ENCODE measurements at regions not wholly inside any gene's neighbourhood (a gene's known extent, or its start where the extent isn't known, plus 50 kb on each side); places are given as distances from the start of the nearest gene placed in this dataset.

DNA sequence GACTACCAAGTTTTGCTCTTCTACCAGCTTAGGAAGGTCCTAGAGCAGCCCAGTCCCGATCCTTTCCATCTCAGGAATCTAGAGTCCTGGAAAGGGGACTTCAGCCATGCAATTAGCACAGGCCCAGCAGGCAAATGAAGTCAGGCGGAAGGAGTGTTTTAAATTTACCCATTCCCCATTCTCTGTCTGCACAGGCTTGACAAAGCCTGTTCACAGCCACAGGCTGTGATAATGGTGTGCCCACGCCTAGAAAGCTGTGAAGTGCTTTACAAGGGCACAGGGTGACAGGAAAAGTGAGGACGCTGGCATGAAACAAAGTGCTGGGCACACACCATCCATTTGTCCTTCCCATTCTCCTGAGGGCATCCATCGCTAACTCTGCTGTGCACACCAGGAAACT is 79.0 kb downstream of the PITPNM2 start:
- TF ChIP-seq POLR2AphosphoS5 (IDR thresholded peaks at IDR 0.05; ENCODE audit: low read depth, low read length) (no peak), FOXP2 (optimal IDR thresholded peaks at IDR 0.05; ENCODE audit: borderline replicate concordance, extremely low read depth, extremely low read length, insufficient read depth) (no peak), REST (IDR thresholded peaks at IDR 0.05; ENCODE audit: insufficient read depth in 1 of 2, low read depth in 2 of 2, low read length in 2 of 2) (no peak), TAF1 (IDR thresholded peaks at IDR 0.05; ENCODE audit: borderline replicate concordance, insufficient read depth, low read length) (no peak), SIN3A (IDR thresholded peaks at IDR 0.05; ENCODE audit: borderline replicate concordance, insufficient read depth, low read length) (no peak)

DNA sequence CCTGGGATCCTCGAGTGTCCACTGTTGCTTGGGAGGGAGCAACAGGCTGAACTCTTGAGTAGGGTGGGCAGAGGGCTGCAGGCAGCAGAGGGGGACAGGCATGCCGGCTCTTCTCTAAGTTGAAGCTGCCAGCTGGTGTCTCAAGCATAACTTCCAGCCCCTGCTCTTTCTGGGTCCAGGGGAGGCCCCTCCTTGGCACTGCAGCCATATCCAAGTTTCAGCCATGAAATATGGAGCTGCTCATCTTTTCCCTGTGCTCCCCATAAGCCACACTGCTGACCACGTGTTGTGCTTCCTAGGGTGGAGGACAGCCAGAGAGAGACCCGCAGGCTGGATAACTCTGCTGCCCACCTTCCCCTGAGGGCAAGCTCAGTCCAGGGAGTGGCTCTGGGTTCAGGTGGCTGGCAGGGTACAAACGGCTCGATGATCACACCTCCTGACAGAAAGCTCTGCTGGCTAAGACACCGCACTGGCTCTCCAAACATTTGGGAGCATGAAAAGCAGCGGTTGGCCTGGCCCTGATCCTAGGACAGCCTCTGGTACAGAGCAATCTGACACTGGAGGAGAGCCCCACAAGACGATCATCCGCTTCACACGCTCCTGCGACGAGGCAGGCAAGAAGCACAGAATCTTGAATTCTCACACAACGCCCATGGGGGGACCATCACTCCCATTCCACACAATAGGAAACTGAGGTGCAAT is 79.6 kb downstream of the PITPNM2 start:
- TF ChIP-seq SIN3A (IDR thresholded peaks at IDR 0.05; ENCODE audit: borderline replicate concordance, insufficient read depth, low read length) (no peak), TAF1 (IDR thresholded peaks at IDR 0.05; ENCODE audit: borderline replicate concordance, insufficient read depth, low read length) (no peak), REST (IDR thresholded peaks at IDR 0.05; ENCODE audit: insufficient read depth in 1 of 2, low read depth in 2 of 2, low read length in 2 of 2) (no peak), POLR2AphosphoS5 (IDR thresholded peaks at IDR 0.05; ENCODE audit: low read depth, low read length) (no peak), FOXP2 (optimal IDR thresholded peaks at IDR 0.05; ENCODE audit: borderline replicate concordance, extremely low read depth, extremely low read length, insufficient read depth) (no peak)

DNA sequence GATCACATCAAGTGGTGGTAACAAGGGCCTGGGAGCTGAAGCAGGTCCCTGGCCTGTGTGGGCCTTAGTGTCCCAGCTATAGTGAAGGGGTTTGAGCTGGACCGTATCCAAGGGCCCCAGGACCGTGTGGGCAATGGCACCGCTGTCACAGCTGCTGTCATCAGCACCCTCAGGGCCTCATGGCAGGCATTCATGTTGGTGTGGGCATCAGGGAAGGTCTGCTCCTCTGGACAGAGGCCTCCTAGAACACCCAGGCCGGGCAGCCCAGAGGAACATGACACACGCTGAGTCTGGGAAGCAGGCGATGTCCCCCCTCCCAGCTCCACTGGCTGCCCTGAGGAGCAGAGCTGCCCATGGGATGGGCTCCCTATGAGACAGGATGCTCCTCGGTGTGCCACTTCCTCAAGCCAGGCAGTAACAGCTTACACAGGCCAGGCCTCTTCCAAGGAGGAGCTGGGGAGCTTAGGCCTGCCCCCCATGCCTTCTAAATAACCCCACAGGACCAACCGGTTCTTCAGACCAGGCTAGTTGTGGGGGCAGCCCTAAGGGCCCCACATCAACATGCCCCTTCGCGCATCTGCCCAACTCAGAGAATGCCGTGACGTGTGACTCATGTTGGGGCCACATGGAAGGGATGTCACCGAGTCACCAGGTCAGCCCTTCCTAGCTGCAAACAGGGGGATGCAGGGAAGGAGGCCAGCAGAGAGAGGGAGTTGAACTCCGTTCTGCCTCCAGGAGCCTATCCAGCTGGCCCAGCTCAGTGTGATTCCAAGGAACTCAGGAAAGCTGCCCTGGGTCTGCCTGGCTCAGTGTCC is 80.4 kb downstream of the PITPNM2 start:
- TF ChIP-seq SIN3A (IDR thresholded peaks at IDR 0.05; ENCODE audit: borderline replicate concordance, insufficient read depth, low read length) (no peak), REST (IDR thresholded peaks at IDR 0.05; ENCODE audit: insufficient read depth in 1 of 2, low read depth in 2 of 2, low read length in 2 of 2) (no peak), POLR2AphosphoS5 (IDR thresholded peaks at IDR 0.05; ENCODE audit: low read depth, low read length) (no peak), FOXP2 (optimal IDR thresholded peaks at IDR 0.05; ENCODE audit: borderline replicate concordance, extremely low read depth, extremely low read length, insufficient read depth) (no peak), TAF1 (IDR thresholded peaks at IDR 0.05; ENCODE audit: borderline replicate concordance, insufficient read depth, low read length) (no peak)

DNA sequence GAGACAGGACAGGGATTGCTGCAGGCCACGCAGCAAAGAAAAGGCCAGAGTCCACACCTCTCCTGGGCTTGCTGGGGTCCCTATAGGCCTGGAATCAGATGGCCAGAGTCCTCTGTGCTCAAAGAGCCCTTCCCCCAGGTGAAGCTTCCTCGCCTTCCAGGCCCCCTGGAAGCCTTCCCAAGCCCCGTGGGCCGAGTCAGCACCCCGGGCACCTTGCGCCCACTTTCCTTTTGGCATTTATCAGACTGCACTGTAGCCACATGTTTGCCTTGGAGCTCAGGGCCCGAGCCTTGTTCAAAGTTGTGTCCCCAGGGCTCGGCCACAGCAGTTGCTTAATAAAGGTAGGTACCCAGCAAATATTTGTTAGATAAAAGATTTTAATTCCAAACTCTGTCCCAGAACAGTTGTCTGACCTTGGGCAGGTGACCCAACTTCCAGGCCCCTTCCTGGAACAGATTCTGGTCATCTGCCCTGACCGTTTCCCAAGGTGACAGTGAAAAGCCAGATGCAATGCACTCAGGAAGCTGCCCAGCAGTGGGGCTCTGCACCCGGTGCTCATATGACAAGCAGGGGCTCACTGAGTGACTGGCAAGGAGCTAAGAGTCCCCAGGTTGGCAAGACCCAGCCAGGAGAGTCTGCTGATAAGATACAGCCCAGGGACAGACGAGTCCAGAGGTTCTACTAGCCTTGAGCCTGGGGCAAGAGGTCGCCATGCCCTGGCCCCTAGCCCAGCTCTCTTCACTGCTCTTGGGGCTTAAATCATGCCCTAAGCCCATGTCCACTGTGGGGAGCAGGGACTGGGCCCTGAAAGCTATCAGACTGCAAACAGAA is 81.2 kb downstream of the PITPNM2 start:
- no peak for TF ChIP-seq SIN3A (IDR thresholded peaks at IDR 0.05; ENCODE audit: borderline replicate concordance, insufficient read depth, low read length)
- no peak for TF ChIP-seq TAF1 (IDR thresholded peaks at IDR 0.05; ENCODE audit: borderline replicate concordance, insufficient read depth, low read length)

DNA sequence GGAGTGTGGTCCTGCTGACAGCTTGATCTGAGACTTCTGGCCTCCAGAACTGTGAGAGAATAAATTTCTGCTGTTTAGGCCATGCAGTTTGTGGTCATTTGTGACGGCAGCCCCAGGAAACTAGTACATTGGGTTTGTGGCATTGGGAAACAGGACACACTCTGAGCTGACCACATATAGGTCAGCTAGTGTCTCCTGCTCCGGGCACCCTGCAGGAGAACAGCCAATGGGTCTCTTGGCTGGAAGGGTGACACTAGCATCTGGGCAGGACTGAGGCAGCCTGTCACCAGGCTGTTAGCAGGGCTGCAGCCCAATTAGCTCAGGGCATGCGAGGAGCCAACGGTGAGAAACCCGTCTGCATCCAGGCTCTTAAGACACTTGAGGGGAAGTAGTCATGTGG is 83.2 kb downstream of the PITPNM2 start:
- TF ChIP-seq TAF1 (IDR thresholded peaks at IDR 0.05; ENCODE audit: borderline replicate concordance, insufficient read depth, low read length) (no peak), SIN3A (IDR thresholded peaks at IDR 0.05; ENCODE audit: borderline replicate concordance, insufficient read depth, low read length) (no peak)

Measured in PFSK-1 (cell line).